ENCODE measurements at regions not wholly inside any gene's neighbourhood (a gene's known extent, or its start where the extent isn't known, plus 50 kb on each side); places are given as distances from the start of the nearest gene placed in this dataset.
"Not testable (repeated sequence)": the region's sequence is repeated elsewhere in the genome, so short reads cannot be mapped to it uniquely, and the experiment has no call there.

GRCh38 chr12:67534681-67535080 is 113.9 kb upstream of the DYRK2 start:
- DNase-seq (ENCODE audit: low read depth, low spot score): peak; percentile 21

- DNase-seq (ENCODE audit: low read depth, low spot score): no peak
These were observed 113.4 kb upstream of the DYRK2 start for GRCh38 chr12:67535176-67535575.

GRCh38 chr12:67535971-67536370 is 112.6 kb upstream of the DYRK2 start:
- no peak for DNase-seq (ENCODE audit: low read depth, low spot score)

- DNase-seq (ENCODE audit: low read depth, low spot score): no peak
These were observed 109.2 kb upstream of the DYRK2 start for GRCh38 chr12:67539329-67539728.

- DNase-seq (ENCODE audit: low read depth, low spot score): no peak
These were observed 108.6 kb upstream of the DYRK2 start for GRCh38 chr12:67539946-67540345.

- no peak for DNase-seq (ENCODE audit: low read depth, low spot score)
These were observed 107.5 kb upstream of the DYRK2 start for GRCh38 chr12:67540920-67541624.

GRCh38 chr12:67541625-67541991 is 106.9 kb upstream of the DYRK2 start:
- no peak for DNase-seq (ENCODE audit: low read depth, low spot score)

GRCh38 chr12:67543021-67543770 is 105.3 kb upstream of the DYRK2 start:
- DNase-seq (ENCODE audit: low read depth, low spot score): no peak

- DNase-seq (ENCODE audit: low read depth, low spot score): no peak
These were observed 103.2 kb upstream of the DYRK2 start for GRCh38 chr12:67545298-67545697.

- DNase-seq (ENCODE audit: low read depth, low spot score): no peak
These were observed 101.8 kb upstream of the DYRK2 start for GRCh38 chr12:67546746-67547145.

- not testable (repeated sequence) for DNase-seq (ENCODE audit: low read depth, low spot score)
These were observed 93.3 kb upstream of the DYRK2 start for GRCh38 chr12:67555075-67555717.

GRCh38 chr12:67558775-67559174 is 89.8 kb upstream of the DYRK2 start:
- DNase-seq (ENCODE audit: low read depth, low spot score): no peak

- no peak for DNase-seq (ENCODE audit: low read depth, low spot score)
These were observed 88.8 kb upstream of the DYRK2 start for GRCh38 chr12:67559751-67560150.

- no peak for DNase-seq (ENCODE audit: low read depth, low spot score)
These were observed 85.8 kb upstream of the DYRK2 start for GRCh38 chr12:67562513-67563287.

- DNase-seq (ENCODE audit: low read depth, low spot score): no peak
These were observed 80.5 kb upstream of the DYRK2 start for GRCh38 chr12:67568055-67568454.

GRCh38 chr12:67572492-67572891 is 76.1 kb upstream of the DYRK2 start:
- no peak for DNase-seq (ENCODE audit: low read depth, low spot score)

- DNase-seq (ENCODE audit: low read depth, low spot score): no peak
These were observed 75.0 kb upstream of the DYRK2 start for GRCh38 chr12:67573566-67573965.

- DNase-seq (ENCODE audit: low read depth, low spot score): no peak
These were observed 69.4 kb upstream of the DYRK2 start for GRCh38 chr12:67578976-67579661.

- DNase-seq (ENCODE audit: low read depth, low spot score): no peak
These were observed 68.9 kb upstream of the DYRK2 start for GRCh38 chr12:67579662-67580003.

GRCh38 chr12:67582238-67582834 is 66.2 kb upstream of the DYRK2 start:
- no peak for DNase-seq (ENCODE audit: low read depth, low spot score)

- no peak for DNase-seq (ENCODE audit: low read depth, low spot score)
These were observed 65.7 kb upstream of the DYRK2 start for GRCh38 chr12:67582844-67583243.

Data from brain pericyte (primary cell).